ENCODE measurements at regions not wholly inside any gene's neighbourhood (a gene's known extent, or its start where the extent isn't known, plus 50 kb on each side); places are given as distances from the start of the nearest gene placed in this dataset.

DNA sequence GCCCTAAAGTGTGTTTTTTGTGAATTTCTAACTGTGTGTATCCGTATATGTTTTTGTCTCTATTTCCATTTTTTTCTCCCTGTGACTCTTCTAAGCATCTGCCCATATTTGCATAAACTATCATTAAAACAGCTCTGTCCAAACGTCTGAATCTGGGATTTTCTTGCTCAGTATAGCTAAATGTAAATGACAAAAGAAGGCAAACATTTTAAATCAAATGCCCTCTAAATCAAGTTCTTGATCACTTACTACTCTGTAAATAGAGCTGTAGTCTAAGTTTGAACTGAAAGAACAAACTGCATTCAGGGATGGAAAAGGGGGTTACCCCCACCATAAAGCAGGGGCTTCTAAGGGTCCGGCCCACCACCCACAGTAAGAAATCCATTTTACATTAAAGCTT is 432.0 kb upstream of the FAM241A start:
- TF ChIP-seq ZSCAN32 (CRISPR knock-in tag; IDR thresholded peaks at IDR 0.05) = no peak
- no peak for TF ChIP-seq CHD2 (IDR thresholded peaks at IDR 0.05; ENCODE audit: low read depth, low read length)
- no peak for TF ChIP-seq ZNF274 (IDR thresholded peaks at IDR 0.05; ENCODE audit: borderline replicate concordance, low read depth, low read length)
- TF ChIP-seq, protein P1, sequence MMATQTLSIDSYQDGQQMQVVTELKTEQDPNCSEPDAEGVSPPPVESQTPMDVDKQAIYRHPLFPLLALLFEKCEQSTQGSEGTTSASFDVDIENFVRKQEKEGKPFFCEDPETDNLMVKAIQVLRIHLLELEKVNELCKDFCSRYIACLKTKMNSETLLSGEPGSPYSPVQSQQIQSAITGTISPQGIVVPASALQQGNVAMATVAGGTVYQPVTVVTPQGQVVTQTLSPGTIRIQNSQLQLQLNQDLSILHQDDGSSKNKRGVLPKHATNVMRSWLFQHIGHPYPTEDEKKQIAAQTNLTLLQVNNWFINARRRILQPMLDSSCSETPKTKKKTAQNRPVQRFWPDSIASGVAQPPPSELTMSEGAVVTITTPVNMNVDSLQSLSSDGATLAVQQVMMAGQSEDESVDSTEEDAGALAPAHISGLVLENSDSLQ (IDR thresholded peaks at IDR 0.05) = no peak
- TF ChIP-seq, protein P2, sequence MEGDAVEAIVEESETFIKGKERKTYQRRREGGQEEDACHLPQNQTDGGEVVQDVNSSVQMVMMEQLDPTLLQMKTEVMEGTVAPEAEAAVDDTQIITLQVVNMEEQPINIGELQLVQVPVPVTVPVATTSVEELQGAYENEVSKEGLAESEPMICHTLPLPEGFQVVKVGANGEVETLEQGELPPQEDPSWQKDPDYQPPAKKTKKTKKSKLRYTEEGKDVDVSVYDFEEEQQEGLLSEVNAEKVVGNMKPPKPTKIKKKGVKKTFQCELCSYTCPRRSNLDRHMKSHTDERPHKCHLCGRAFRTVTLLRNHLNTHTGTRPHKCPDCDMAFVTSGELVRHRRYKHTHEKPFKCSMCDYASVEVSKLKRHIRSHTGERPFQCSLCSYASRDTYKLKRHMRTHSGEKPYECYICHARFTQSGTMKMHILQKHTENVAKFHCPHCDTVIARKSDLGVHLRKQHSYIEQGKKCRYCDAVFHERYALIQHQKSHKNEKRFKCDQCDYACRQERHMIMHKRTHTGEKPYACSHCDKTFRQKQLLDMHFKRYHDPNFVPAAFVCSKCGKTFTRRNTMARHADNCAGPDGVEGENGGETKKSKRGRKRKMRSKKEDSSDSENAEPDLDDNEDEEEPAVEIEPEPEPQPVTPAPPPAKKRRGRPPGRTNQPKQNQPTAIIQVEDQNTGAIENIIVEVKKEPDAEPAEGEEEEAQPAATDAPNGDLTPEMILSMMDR (IDR thresholded peaks at IDR 0.05 in 2 of 3, conservative IDR thresholded peaks at IDR 0.05 in 1 of 3; ENCODE audit: insufficient read depth in 2 of 3, low read depth in 1 of 3, low read length in 3 of 3) = no peak
- TF ChIP-seq NFYB (IDR thresholded peaks at IDR 0.05; ENCODE audit: extremely low read depth, insufficient read length) = no peak
- TF ChIP-seq, protein P3, sequence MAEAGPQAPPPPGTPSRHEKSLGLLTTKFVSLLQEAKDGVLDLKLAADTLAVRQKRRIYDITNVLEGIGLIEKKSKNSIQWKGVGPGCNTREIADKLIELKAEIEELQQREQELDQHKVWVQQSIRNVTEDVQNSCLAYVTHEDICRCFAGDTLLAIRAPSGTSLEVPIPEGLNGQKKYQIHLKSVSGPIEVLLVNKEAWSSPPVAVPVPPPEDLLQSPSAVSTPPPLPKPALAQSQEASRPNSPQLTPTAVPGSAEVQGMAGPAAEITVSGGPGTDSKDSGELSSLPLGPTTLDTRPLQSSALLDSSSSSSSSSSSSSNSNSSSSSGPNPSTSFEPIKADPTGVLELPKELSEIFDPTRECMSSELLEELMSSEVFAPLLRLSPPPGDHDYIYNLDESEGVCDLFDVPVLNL (CRISPR knock-in tag; IDR thresholded peaks at IDR 0.05; ENCODE audit: low read depth) = no peak
- no peak for TF ChIP-seq ZFP36 (IDR thresholded peaks at IDR 0.05; ENCODE audit: low read depth, low read length, partially characterized antibody)
- no peak for TF ChIP-seq CHCHD3 (CRISPR knock-in tag; IDR thresholded peaks at IDR 0.05)
- TF ChIP-seq MEF2A (IDR thresholded peaks at IDR 0.05; ENCODE audit: control insufficient read depth, low read depth, low read length) = no peak
- TF ChIP-seq SMARCC2 (IDR thresholded peaks at IDR 0.05; ENCODE audit: low read depth) = no peak
- TF ChIP-seq SRSF1 (IDR thresholded peaks at IDR 0.05; ENCODE audit: low read depth, low read length) = no peak
- no peak for TF ChIP-seq EZH2 (IDR thresholded peaks at IDR 0.05; ENCODE audit: borderline replicate concordance, low read depth, low read length)
